ENCODE measurements at regions not wholly inside any gene's neighbourhood (a gene's known extent, or its start where the extent isn't known, plus 50 kb on each side); places are given as distances from the start of the nearest gene placed in this dataset.
A peak's percentile ranks its signal among the peaks of the same experiment; 100 is the strongest.
"Not testable (repeated sequence)": the region's sequence is repeated elsewhere in the genome, so short reads cannot be mapped to it uniquely, and the experiment has no call there.

GRCh38 chr11:24233041-24233440 lies 263.8 kb upstream of the LUZP2 start:
- peak; percentile 75 for DNase-seq

- DNase-seq: no peak
These were observed 261.9 kb upstream of the LUZP2 start for GRCh38 chr11:24234822-24235508.

GRCh38 chr11:24238771-24239645 lies 257.8 kb upstream of the LUZP2 start:
- DNase-seq: no peak

GRCh38 chr11:24239930-24240329 lies 256.9 kb upstream of the LUZP2 start:
- DNase-seq: no peak

GRCh38 chr11:24240496-24241175 lies 256.2 kb upstream of the LUZP2 start:
- no peak for DNase-seq

- no peak for DNase-seq
These were observed 250.1 kb upstream of the LUZP2 start for GRCh38 chr11:24246715-24247114.

GRCh38 chr11:24247846-24248245 lies 249.0 kb upstream of the LUZP2 start:
- no peak for DNase-seq

GRCh38 chr11:24249921-24250320 lies 246.9 kb upstream of the LUZP2 start:
- no peak for DNase-seq

GRCh38 chr11:24253237-24253760 lies 243.6 kb upstream of the LUZP2 start:
- DNase-seq: no peak

- no peak for DNase-seq
These were observed 232.0 kb upstream of the LUZP2 start for GRCh38 chr11:24264868-24265267.

GRCh38 chr11:24267014-24267413 lies 229.8 kb upstream of the LUZP2 start:
- peak; percentile 76 for DNase-seq

GRCh38 chr11:24271798-24272197 lies 225.1 kb upstream of the LUZP2 start:
- DNase-seq: no peak

GRCh38 chr11:24274214-24274781 lies 222.6 kb upstream of the LUZP2 start:
- not testable (repeated sequence) for DNase-seq

- DNase-seq: no peak
These were observed 210.6 kb upstream of the LUZP2 start for GRCh38 chr11:24286238-24286637.

- no peak for DNase-seq
These were observed 207.6 kb upstream of the LUZP2 start for GRCh38 chr11:24289301-24289700.

GRCh38 chr11:24293964-24294363 lies 202.9 kb upstream of the LUZP2 start:
- no peak for DNase-seq

- DNase-seq: no peak
These were observed 201.5 kb upstream of the LUZP2 start for GRCh38 chr11:24295360-24295759.

GRCh38 chr11:24297461-24297860 lies 199.4 kb upstream of the LUZP2 start:
- DNase-seq: no peak

- DNase-seq: no peak
These were observed 198.7 kb upstream of the LUZP2 start for GRCh38 chr11:24298146-24298545.

GRCh38 chr11:24311974-24312373 lies 184.9 kb upstream of the LUZP2 start:
- no peak for DNase-seq

GRCh38 chr11:24312464-24313238 lies 184.2 kb upstream of the LUZP2 start:
- no peak for DNase-seq

GRCh38 chr11:24321229-24321628 lies 175.6 kb upstream of the LUZP2 start:
- no peak for DNase-seq
